Upper lobe of left lung (tissue), 6 donors: ENCODE measurements at regions not wholly inside any gene's neighbourhood (a gene's known extent, or its start where the extent isn't known, plus 50 kb on each side); places are given as distances from the start of the nearest gene placed in this dataset.

Source experiments
- ATAC-seq, 2 donors: fragments of 200-7000 bp; cut with Tn5 transposase; one replicate each; pipeline ENCODE4 v1.9.1; 2022; ENCODE audit warnings: mild to moderate bottlenecking in 2 of 2, moderate library complexity in 2 of 2; ENCODE audit not compliant: low FRiP score in 2 of 2
- DNase-seq, 2 donors: peaks; one replicate each; pipeline ENCODE4 v3.0.0-alpha.2; 2019 to 2020
- H3K27ac ChIP-seq, 4 donors: fragments of 200-600 bp; sonication (generic); one replicate each; pipeline ENCODE4 v1.5.1; 2016 to 2019
- H3K27me3 ChIP-seq, 4 donors: fragments of 200-600 bp; sonication (generic); one replicate each; pipeline ENCODE4 v1.5.1; 2017 to 2019
- H3K36me3 ChIP-seq, 4 donors: fragments of 200-600 bp; sonication (generic); one replicate each; pipeline ENCODE4 v1.5.1; 2016 to 2019
- H3K4me1 ChIP-seq, 4 donors: fragments of 200-600 bp; sonication (generic); one replicate each; pipeline ENCODE4 v1.5.1; 2018 to 2019
- H3K4me3 ChIP-seq, 4 donors: fragments of 200-600 bp; sonication (generic); one replicate each; pipeline ENCODE4 v1.5.1; 2017 to 2019; ENCODE audit warnings: mild to moderate bottlenecking in 2 of 4, moderate library complexity in 1 of 4
- H3K9me3 ChIP-seq, 4 donors: fragments of 200-600 bp; sonication (generic); one replicate each; pipeline ENCODE4 v1.5.1; 2018 to 2019
- CTCF ChIP-seq, 6 experiments: fragments of 450-650 bp in 4 of 6; fragments of 200-600 bp in 2 of 6; sonication (generic) in 2 of 6; IDR thresholded peaks; one replicate each; pipeline ENCODE4 v1.5.1; 2016 to 2019; ENCODE audit warnings: antibody characterized with exemption in 6 of 6
- EP300 ChIP-seq, 4 donors: sonication (generic); formaldehyde crosslinking; IDR thresholded peaks; one replicate each; pipeline ENCODE4 v1.5.1; 2017; ENCODE audit warnings: antibody characterized with exemption in 4 of 4, control low read depth in 2 of 4
- POLR2A ChIP-seq, 4 donors: fragments of 450-650 bp; IDR thresholded peaks; one replicate each; pipeline ENCODE4 v1.5.1; 2016 to 2017; ENCODE audit warnings: antibody characterized with exemption in 4 of 4, mild to moderate bottlenecking in 2 of 4
- POLR2AphosphoS5 ChIP-seq, 2 donors: sonication (generic); formaldehyde crosslinking; IDR thresholded peaks; one replicate each; pipeline ENCODE4 v1.5.1; 2017; ENCODE audit warnings: antibody characterized with exemption in 2 of 2
- WGBS, 2 donors: methylation state at CpG; one replicate each; pipeline ENCODE4 v1.1.5; 2017 to 2018; 5-methylcytosine and 5-hydroxymethylcytosine counted together
- donor health status: DM: no; HTN: no; CAD: no; lungs with moderate emphysema.
- donor health status: DM: no; HTN: yes; CAD: no; lungs with severe emphysema.

DNA sequence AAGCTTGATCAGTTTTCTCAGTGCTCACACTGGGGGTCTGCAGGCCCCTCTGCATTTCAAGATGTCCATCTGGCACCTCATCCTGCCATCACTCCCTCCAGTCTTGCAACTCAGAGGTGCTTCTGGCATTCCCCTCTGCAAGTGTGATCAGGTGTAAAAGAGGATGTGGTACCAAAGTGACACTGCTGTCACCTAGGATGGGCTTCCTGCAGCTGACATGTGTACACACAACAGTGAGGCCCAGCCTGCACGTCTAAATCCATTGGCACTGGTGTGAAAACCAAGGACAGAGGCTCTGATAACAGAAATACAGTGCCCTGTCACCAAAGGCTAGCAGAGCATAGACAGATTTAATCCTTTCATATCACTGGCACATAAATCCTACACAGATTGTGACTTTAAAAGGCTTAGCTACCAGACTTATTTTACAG, 162.5 kb upstream of the CELF2 start:
- no peak for ATAC-seq
- 29 to 36% methylated on average over 1 of the region's 1 CpG for WGBS, 2 donors
- Histone ChIP-seq H3K4me1 (no peaks in the 10 kb centered on the region), H3K27ac (no peak overlapping the region), H3K9me3 (no peaks in the 10 kb centered on the region), H3K4me3 (no peak overlapping the region), H3K36me3 (no peaks in the 10 kb centered on the region), H3K27me3 (no peaks in the 10 kb centered on the region)
- DNase-seq: no peak
- TF ChIP-seq CTCF (IDR thresholded peaks at IDR 0.05) (no peak), EP300 (IDR thresholded peaks at IDR 0.05) (no peak), POLR2AphosphoS5 (IDR thresholded peaks at IDR 0.05) (no peak)

DNA sequence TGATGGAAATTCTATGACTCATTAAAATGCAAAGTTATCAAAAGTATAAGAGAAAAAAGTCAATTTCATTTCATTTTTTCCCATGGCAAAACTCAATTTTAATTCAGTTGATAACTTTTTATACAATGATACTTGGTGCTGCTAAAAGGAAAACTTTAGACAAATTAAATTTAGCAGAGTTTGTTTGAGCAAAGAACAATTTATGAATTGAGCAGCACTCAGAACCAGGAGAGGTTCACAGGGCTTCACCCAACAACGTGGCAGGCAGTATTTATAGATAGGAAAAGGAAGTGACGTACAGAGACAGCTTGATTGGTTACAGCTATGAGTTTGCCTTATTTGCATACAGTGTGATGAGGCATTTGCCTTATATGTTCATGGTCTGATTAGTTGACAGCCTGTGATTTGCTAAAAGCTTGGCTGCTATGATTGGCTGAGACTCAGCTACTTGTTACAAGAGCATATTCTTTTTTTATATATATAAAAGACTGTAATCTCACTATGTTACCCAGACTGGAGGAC, 157.2 kb upstream of the CELF2 start:
- WGBS, 2 donors: 54 to 63% methylated on average over 2 of the region's 2 CpGs
- H3K27me3 ChIP-seq: no peaks in the 10 kb centered on the region
- DNase-seq (no peak), ATAC-seq (no peak)
- H3K4me3 ChIP-seq: no peak overlapping the region
- H3K36me3 ChIP-seq: no peaks in the 10 kb centered on the region
- no peaks in the 10 kb centered on the region for H3K9me3 ChIP-seq
- TF ChIP-seq EP300 (IDR thresholded peaks at IDR 0.05) (no peak), CTCF (IDR thresholded peaks at IDR 0.05) (no peak), POLR2AphosphoS5 (IDR thresholded peaks at IDR 0.05) (no peak)
- no peak overlapping the region for H3K27ac ChIP-seq
- H3K4me1 ChIP-seq: no peaks in the 10 kb centered on the region

GRCh38 chr10:10865303-10865702, 152.4 kb upstream of the CELF2 start:
- no peak overlapping the region for H3K4me3 ChIP-seq
- peak in 1 of 2 donors; percentile 64 for ATAC-seq
- H3K27ac ChIP-seq: no peak overlapping the region
- H3K36me3 ChIP-seq: no peaks in the 10 kb centered on the region
- no peaks in the 10 kb centered on the region for H3K27me3 ChIP-seq
- no peaks in the 10 kb centered on the region for H3K9me3 ChIP-seq
- TF ChIP-seq CTCF (IDR thresholded peaks at IDR 0.05) (no peak), EP300 (IDR thresholded peaks at IDR 0.05) (no peak), POLR2AphosphoS5 (IDR thresholded peaks at IDR 0.05) (no peak), POLR2A (IDR thresholded peaks at IDR 0.05) (no peak)
- DNase-seq: no peak
- no peaks in the 10 kb centered on the region for H3K4me1 ChIP-seq
- 68 to 70% methylated on average over 3 of the region's 3 CpGs for WGBS, 2 donors

DNA sequence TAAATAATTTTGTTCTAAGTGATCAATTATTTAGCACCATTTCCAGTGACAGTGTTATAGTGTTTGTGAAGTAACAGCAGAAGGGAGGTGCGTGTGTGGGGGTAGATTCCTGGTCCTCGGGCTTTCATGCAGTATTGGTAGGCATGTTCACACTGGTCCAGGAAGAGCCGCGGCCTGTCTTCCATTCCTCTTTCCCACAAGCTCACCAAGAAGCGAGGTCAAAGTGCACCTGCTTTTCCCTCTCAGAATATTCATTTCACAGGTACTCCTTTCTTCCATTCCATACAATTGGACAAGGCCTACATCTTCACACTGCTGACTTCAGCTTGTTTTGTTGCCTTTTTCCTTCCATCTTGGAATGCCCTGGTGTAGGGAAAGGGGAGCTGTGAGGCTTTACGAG, 151.8 kb upstream of the CELF2 start:
- ATAC-seq: no peak

More for the DNA sequence above, 151.8 kb upstream of the CELF2 start:
- no peak for DNase-seq
- WGBS, 2 donors: 87 to 95% methylated on average over 6 of the region's 6 CpGs
- TF ChIP-seq POLR2A (IDR thresholded peaks at IDR 0.05): no peak
- TF ChIP-seq EP300 (IDR thresholded peaks at IDR 0.05): no peak
- no peak for TF ChIP-seq POLR2AphosphoS5 (IDR thresholded peaks at IDR 0.05)
- TF ChIP-seq CTCF (IDR thresholded peaks at IDR 0.05): no peak
- H3K36me3 ChIP-seq: no peaks in the 10 kb centered on the region
- H3K27ac ChIP-seq: no peak overlapping the region
- H3K4me3 ChIP-seq: no peak overlapping the region
- H3K4me1 ChIP-seq: peaks cover 0 to under 1% (median 0%) of the 10 kb centered on the region in 4 donors
- no peaks in the 10 kb centered on the region for H3K9me3 ChIP-seq
- H3K27me3 ChIP-seq: no peaks in the 10 kb centered on the region
